HG03439 (cell line): ENCODE measurements at regions not wholly inside any gene's neighbourhood (a gene's known extent, or its start where the extent isn't known, plus 50 kb on each side); places are given as distances from the start of the nearest gene placed in this dataset.
"Not testable (repeated sequence)": the region's sequence is repeated elsewhere in the genome, so short reads cannot be mapped to it uniquely, and the experiment has no call there.

Experiments used
- ATAC-seq: cut with Tn5 transposase; IDR thresholded peaks from one replicate; pipeline ENCODE4 v1.9.1; 2021; ENCODE audit warnings: mild to moderate bottlenecking, moderate library complexity; ENCODE audit not compliant: unreplicated experiment

DNA sequence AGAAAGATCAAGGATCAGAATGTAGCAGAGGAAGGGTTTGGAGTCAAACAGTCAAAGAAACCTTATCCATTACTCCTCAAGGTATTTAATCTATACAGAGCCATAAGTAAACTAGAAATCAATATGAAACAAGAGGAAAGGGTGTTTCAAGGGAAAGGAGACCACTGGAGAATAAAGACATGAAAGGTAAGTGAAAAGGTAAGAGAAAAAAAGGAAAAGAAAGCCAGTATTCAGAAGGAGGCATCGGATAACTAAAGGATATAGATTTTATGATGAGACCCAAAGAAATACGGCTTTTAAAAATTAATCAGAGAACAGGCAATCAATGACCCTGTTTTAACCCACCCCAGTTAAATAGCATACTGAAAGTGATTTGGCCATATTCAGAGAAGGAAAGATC is 438.7 kb upstream of the MIR17HG start:
- ATAC-seq: no peak

DNA sequence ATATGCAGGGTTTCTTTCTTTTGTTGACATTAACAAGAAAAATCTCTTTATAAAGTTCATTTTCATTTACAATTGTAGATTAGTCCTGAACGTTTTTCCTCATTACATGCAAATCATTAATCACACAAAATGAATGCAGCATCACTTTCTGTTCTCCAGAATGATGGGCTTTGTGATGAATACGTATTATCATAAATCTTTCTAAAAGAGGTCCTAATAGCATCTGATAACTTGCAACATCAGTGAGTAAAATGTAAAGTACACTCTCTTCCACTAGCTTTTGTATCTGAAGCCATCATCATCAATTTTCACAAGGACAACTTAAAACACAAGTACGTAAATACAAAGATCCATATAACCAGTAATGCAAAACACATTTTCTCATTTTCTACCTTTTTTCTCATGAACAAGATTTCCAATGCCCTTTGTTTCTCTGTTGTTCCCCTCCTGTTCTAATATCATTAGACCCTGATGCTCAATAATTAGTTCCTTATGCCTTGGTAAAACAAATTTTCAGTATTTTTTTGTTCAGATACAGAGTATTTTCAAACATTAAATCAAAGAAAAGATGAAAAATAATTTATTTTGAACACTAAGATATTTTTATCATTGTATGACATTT is 437.4 kb upstream of the MIR17HG start:
- no peak for ATAC-seq

DNA sequence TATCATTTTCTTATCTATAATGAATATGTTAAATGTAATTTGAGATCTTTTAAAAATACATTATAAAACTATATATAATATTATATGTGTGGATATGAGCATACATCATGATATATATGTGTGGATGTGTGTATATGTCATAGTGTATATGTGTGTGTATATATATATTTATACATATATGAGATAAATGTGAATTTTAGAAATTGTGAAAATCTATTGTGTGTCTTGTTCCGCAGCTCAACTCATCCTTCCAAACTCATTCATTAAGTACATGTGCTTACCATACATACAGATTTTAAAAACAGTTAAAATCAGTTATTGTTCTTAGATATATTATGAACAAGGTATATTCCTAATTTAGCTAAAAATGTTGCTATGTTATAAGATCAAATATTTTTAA is 435.2 kb upstream of the MIR17HG start:
- ATAC-seq: no peak

DNA sequence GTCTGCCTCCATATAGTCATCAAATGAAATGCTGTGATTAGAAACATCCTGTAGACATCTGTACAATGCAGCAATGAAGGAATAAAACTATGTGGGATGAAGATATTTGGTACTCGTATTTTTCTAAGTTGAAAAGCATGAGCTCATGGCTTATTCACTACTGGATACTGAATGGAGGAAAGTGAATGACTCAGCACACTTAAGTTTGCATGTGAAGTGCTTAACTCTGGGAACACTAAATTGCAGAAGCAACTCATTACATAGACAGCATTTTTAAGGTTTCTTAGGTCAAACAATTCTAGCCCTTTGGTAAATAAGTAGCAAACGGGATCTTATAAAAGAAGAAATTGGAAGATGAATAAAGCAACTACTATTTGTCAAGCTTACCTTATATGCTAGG is 429.0 kb upstream of the MIR17HG start:
- no peak for ATAC-seq

DNA sequence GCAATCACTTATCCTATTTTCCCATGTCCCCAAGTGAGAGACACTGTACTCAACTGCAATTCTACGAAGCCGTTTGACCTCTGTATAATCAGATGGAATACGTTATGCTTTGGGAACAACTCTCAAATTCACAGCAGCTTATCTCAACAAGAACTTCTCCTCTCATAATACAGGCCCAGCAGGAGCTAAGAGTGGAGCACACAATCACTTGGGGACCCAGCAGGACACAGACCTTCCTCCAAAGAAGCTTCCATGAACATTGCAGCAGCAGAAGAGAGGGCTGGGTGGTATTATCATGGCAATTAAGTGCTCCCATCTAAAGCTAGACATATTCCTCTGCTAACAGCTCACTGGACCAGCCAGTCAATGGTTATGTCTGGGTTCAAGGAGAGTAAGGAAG is 428.3 kb upstream of the MIR17HG start:
- ATAC-seq: no peak

DNA sequence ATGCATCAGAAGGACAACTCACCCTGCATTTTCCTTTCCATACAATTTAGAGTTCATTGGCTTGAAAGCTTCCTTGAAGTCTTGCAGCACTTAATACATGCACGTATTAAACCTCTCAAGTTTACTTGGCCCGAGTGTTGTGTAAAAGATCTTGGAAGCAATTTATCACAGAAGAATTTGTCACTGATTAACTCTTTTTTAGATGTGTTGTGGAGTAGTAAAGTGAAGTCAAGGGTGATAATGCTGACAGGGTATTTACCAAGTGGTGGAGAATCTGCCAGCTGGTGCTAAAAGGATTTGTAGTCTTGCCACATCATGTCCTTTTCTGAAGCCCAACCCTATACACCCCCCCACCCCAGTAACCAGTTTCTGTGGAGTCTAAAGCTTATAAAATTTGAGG is 421.0 kb upstream of the MIR17HG start:
- ATAC-seq: no peak

DNA sequence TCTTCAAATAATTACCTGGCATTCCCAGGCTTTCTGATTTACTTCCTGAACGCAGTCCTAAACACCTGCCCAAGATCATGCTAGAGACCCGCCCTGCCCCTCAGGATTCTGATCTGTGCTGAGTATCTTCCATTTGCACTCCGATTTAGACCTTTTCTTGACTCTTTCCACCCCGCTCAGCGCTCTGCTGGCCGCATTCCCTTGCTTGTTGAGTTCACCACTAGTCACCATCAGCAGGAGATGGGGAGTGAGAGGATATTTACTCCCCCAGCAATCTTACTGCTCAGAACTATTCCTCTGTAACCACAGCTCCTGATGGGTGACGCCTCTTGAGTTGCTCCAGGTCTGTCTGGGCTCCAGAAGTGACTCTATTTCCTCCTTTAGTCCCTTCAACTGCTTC is 419.4 kb upstream of the MIR17HG start:
- ATAC-seq: no peak

DNA sequence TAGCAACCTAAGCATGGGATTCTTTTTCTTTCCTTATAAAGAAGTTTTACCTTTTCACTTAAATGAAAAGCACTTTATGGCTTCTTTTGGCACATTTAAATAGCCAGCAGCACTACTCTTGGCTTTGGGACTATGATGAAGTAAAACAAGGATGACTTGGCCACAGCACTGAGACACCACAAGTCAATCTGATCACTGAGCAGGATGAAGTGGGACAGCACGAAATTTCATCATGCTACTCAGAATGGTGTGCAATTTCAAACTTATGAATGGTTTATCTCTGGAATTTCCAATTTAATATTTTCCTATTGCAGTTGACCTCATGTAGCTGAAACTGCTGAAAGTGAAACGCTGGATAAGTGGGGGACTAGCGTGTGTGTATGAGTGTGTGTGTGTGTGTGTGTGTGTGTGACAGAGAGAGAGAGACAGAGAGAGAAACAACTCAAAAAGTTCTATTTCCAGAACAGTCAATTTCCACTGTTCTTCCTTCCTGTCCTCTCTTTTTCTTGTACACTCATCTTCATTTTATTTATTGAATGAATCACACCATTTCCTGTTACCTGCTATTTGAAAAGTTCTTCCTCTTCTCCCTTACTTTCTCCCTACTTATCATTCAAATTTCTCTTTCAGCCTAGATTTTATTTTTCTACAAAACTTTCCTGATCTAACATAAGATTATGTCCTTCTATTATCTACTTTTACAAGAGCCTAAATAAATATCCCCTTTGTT is 414.2 kb upstream of the MIR17HG start:
- ATAC-seq: no peak

DNA sequence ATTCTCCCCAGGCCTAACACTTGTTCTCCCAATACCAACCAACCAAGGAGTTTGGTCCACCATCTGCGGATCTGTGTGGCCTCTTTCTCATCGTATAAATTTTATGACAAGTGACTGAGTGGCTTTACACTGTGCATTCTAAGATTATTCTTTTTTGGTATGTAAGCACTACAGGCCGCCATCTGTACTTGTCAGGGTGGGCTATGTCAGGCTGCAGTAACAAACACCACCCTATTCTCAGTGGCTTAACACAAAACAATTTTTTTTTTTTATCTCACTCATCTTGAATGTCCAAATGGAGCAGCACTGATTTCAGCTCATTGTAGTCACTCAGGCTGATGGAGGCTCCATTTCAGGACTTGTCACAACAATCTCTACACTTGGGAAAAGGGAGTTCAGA is 412.7 kb upstream of the MIR17HG start:
- ATAC-seq: no peak

DNA sequence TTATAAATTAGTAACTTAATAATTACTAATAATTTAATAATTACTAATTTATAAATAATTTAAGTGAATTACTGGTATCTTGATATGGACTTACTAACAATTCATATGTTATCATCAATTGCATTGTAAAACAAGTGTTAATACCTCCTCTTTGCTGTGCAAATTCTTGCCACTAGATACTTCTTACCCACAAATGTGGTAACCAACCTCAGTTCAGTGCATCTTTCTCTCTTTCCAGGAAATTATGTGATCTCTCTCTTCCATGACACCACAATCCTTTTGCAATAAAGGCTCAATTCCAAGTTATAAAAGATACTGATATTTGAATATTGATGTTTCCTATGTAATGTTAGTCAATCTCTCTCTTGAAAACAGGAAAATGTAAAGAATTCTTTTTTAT is 408.6 kb upstream of the MIR17HG start:
- ATAC-seq: no peak

DNA sequence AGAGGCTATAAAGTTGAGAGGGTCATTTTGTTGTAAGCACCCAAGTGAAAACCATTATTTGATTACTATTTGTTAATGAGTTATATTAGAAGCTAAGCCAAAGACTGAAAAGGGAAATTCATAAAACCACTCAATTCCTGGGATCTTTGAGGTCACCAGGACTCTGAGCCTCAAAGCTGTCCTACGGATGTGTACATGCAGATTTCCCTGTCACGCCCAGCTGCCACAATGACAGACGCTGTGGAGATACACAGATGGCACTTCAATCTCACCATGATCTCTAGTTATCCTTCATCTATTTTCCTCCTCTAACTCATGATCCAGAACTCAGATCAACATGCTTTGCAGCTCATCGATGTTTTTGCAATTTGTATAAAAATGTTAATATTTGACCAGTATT is 403.5 kb upstream of the MIR17HG start:
- no peak for ATAC-seq

DNA sequence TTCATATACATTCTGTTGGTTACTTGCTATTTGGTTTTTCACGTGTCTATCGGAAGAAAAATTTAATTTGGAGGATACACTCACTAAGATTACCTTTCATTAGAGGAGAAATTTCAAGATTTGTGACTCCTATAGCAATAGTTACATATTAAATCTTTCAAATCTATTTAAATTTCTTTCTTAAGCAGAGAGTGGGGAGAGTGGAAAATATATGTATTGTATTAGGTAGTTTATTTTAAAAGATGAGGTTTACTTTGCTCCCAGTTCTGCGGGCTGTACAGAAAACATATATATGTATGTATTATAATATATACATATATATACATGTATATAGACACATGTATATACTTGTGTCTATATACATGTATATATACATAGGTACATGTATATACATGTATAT is 402.3 kb upstream of the MIR17HG start:
- not testable (repeated sequence) for ATAC-seq

DNA sequence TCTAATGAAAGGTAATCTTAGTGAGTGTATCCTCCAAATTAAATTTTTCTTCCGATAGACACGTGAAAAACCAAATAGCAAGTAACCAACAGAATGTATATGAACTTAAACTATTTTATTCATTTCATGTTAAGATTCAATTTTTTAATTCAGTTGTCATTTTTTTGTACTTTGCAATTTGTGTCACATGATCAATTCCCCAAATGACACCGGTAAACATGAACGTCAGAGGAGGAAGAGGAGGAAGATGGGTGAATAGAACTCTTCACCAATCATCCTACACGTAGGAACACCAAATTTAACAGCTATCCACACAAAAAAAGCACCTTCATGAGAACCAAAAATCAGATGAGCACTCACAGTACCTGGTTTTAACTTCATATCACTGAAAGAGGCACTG is 401.4 kb upstream of the MIR17HG start:
- not testable (repeated sequence) for ATAC-seq

DNA sequence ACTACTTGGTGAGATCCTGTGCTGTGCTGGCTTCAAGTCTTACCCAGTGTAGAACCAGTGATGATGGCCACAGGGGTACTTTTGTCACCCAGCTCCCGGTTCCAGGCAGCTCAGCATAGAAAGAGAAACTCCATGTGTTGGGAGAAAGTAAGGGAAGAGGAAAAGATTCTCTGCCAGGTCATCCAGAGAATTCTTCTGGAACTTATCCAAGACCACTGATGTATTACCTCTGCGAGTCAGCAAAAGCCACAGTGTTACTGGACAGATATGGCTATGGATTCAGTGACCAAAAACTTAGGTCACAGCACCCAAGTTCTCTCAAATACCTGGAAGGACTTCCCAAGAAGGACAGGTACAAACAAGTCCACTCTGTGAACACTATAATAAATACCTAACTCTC is 399.5 kb upstream of the MIR17HG start:
- ATAC-seq: no peak

DNA sequence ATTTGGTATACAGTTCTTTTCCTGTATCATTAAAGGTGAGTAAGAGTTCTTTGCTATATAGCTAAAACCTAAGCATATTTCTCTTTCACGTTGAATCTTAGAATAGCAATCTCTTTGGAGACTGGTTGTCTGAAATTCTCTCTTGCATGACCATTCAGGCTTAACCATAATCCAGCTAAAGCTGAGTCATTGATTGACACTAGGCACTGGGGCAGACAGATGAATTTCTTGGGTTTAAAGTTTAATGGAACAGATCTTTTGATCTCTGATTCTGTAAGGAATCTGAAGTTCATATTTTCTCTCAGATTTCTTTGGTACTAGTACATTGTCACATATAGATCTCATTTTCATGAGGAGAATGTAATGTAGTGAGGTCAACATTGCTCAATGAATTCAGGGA is 397.3 kb upstream of the MIR17HG start:
- no peak for ATAC-seq

DNA sequence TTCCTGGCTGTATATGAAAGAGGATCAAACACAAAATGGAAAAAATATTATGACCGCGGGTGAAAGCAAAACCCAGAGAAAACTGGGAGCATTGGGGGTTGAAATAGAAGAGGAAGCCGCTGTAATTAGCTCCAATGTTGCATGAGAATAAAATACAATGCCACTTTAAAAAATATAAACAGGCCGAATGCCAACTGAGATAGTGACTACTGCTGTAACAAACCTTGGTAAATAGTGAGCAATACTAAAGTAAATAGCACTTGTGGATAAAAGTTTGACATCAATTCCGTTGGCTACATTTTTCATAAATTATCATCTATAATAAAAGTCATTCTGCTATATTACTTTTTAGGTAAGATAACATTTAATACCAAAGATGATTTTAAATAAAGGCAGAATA is 395.8 kb upstream of the MIR17HG start:
- ATAC-seq: no peak

DNA sequence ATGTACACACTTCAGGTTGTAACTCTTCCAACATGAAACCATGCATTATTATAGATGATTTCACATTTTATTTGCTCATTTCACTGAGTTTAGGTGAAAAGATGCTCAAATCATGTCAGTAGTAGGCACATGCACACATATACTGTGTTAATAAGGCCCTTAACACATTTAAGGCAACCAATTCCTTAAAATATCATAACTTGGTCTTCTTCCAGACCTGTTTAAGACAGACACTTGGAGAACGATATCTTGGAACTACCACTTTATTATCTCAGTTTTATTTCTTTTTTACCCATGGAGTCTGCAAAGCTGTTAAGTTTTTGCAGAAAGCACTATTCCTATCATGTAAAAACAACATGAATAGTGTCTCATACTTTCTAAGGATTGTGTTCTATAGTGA is 395.2 kb upstream of the MIR17HG start:
- ATAC-seq: no peak

DNA sequence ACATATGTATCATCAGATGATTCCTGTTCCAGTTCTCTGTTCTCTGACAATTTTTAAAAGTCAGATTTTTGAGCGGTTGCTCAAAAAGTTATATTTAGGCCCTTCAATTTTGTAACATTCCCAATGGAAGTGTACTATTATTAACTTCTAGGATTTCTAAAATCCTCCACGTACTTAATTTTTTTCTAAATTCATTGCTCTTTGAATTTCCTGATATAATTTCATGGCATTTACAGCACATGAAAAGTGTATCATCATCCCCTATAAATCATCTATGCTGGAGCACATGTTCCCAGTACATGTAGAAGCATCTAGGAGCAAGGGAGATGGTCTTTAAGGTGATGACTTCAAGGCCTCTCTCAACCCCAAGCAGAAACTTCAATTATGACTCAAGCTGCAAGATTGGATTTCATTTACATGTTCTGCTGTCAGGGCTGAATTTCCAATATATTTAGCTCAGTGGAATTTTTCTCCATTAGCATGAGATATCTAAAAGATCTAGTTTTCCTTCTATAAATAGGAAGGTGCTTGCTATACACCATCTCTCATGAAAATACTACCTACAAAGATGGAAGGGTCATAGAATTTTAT is 392.8 kb upstream of the MIR17HG start:
- ATAC-seq: no peak

DNA sequence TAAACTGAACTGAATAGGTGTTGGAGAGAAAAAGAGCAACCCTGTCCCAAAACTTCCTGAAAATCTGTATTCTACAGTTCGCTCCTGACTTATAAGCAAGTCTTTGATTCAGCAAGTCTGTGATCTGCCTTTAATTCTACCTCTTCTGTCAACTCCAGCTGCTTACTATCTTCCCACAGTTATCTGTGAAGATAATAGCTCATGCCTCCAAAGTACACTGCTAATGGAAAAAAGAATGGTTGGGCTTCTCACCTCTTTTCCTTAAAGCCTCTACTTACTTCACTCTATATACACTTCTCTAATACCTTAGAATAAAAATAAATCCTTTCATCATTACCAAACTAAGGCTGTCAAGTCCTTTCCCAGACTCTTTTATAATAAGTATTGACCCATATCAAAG is 391.5 kb upstream of the MIR17HG start:
- no peak for ATAC-seq

DNA sequence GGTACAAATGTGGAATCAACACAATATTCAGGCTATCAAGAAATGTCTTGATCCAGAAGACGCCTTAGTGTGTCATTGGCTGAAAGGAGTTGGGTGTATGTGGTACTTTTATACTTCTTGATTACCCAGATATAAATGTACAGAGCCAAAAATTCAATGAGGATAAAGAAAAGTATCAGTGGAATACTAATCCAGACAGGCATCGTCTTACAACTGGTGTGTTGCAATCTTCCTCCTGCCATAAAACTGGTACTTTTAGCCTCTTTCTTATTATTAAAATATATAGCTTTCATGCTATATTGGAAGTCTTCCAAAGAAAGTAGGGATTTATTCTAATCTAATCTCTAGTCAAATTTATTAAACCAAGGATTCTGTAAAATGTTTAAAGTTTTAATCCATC is 388.6 kb upstream of the MIR17HG start:
- ATAC-seq: no peak

DNA sequence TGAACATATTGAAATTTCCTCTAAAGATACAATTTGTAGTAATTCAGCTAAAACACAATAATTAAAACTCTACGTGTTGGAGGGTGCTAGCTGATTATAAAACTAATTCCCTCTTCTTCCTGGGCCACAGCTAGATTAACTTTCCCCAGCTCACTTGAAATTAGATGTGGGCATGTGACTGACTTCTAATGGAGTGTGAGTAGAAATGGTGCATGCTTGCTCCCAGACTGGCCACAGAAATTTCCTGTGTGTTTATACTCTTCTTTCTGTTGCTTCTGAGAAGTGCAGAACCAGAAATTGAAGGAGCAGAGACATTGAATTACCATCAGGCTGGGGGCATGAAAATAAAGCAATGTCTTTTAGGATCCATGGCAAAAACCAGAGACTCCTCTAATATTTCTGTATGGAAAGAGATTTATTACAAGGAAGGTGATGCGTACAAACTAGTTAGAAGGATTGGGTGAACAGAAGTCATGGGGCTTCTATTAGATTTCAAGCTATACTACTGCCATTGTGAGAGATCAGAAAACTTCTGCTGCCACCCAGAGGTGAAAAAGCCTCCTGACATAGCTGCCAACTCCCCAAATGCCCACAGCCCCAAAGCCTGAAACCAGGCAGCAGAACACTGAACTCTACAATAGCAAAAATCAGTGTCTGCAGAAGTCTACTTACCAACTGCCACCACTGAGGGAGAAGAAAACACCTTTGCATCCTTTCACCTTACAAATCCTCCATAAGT is 379.2 kb upstream of the MIR17HG start:
- no peak for ATAC-seq
